Stimulated activated CD4-positive, alpha-beta T cell treated with anti-CD3 and anti-CD28 coated beads, Interleukin-15, amount 100 ng/mL, for 1 hour (primary cell): ENCODE measurements at regions not wholly inside any gene's neighbourhood (a gene's known extent, or its start where the extent isn't known, plus 50 kb on each side); places are given as distances from the start of the nearest gene placed in this dataset.

Source experiments
- DNase-seq, 2 donors: peaks; one replicate each; pipeline ENCODE4 v3.0.0-alpha.2; 2020; ENCODE audit warnings: low read depth in 1 of 2, low spot score in 1 of 2

DNA sequence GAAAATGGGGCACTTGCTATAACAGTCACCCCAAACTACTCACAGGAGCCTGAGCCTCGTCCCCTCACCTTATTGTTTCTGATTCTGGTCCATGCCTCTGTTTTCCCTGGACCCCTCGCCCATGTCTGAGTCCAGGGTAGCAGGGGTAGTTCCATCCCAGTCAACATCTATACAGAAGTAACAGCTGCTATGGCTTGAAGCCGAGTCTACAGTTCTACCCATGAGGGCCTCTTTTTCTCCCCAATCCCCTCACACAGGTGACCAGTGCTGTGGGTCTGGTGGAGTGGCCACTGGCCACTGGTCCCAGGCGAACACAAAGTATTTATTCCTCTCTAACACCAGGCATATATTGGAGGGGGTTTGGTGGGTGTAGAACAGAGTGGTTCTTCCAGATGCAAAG, 116.4 kb downstream of the ZNF280B start:
- DNase-seq = no peak

DNA sequence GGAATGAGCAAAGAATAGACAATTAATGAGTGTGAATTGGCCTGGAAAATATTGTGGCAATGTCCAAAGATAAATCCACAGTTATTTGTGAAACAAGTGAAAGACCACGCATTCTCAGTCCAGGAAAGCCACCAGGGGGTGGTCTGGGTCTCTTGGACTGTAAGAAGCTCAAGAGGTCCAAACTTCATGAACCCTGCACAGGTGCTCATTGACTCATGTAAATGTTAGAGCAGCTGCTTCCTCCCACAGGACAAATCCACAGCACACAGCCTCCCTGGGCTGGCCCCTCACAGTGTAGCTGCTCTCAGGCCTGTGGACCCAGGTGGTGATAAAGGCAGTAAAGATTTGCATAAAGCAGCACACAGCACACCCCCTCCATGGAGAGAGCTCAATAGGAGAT, 114.0 kb downstream of the ZNF280B start:
- DNase-seq = no peak

DNA sequence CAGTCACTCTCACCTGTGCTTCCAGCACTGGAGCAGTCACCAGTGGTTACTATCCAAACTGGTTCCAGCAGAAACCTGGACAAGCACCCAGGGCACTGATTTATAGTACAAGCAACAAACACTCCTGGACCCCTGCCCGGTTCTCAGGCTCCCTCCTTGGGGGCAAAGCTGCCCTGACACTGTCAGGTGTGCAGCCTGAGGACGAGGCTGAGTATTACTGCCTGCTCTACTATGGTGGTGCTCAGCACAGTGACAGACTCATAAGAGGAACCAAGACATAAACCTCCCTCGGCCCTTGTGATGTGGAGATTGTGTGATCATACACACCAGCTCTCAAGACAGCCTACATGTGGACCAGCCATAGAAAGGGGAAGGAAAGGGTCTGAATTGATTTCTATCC, 113.3 kb downstream of the ZNF280B start:
- no peak for DNase-seq

DNA sequence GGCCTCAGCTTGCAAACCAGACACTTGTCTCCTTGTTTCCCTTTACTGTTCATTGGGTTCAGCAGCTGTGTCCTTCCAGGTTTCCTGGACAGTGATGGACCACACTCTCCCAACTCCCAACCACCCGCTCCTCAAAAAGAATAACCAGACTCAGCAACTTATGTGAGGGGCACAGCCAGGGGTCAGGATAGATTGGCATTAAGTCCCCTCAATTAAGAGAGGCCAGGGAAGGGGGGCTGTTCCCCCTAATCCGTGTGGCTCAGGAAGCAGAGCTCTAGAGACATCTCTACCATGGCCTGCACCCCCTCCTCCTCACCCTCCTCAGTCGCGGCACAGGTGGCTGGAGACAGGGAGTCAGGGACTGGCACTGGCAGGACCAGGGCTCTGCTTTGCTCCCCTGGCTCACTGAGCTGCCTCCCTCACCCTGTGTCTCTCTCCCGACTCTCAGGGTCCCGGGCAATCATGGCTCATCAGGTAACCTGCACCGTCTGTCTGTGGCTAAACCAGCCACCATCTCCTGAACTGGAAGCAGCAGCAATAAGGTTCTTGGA, 111.7 kb downstream of the ZNF280B start:
- DNase-seq = no peak

DNA sequence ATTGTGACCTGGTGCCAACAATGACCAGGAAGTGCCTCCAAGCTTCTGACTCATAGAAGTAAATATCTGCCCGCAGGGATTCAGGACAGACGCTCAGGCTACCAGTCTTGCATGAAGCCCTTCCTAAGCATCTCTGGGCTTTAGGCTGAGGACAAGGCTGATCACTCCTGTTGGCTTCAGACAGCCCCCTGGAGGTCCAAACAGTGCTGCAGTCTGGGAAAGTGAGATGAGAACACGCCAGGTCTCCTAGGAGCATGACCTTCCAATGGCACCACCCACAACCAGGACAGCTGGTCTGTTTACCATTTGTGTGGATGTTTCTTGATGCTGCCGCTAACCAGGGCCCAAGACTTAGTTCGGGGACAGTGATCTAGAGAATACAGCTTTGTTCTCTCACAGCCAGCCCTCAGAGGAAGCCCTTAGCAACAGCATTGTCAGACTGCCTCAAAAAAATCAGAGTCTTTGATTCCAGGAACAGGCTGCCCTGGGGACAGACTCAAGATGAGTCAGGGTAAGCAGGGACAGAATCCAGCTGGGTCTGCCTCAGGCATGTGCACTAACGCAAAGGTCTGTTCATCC, 111.2 kb downstream of the ZNF280B start:
- no peak for DNase-seq

DNA sequence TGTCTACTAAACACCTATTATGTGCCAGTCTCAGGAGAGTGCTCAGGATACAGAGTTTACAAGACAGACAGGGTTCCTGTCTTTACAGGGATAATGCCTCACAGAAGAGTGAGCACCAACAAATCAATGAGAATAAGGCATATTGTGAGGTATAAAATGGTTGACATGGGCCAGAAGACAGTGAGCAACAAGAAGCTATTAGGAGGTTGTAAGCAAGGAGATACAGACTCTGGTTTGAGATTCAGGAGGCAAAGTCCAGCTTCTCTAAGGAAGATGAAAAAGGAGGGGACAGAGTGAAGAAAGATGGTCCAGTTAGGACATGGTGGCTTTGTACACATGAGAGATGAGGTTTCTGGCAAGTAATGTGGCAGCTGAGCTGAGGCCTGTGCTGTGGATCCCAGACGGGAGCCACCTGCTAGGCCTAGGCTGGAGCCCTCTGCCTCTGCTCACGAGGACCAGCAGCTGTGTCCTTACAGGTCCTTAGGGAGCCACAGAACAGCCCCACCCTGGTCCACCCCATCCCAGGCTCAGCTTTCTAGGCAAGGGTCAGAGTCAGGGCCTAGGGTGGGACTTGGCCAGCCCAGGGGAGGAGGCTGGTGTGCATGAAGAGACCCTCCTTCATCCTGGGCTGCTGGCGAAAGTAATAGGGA, 110.5 kb downstream of the ZNF280B start:
- no peak for DNase-seq

DNA sequence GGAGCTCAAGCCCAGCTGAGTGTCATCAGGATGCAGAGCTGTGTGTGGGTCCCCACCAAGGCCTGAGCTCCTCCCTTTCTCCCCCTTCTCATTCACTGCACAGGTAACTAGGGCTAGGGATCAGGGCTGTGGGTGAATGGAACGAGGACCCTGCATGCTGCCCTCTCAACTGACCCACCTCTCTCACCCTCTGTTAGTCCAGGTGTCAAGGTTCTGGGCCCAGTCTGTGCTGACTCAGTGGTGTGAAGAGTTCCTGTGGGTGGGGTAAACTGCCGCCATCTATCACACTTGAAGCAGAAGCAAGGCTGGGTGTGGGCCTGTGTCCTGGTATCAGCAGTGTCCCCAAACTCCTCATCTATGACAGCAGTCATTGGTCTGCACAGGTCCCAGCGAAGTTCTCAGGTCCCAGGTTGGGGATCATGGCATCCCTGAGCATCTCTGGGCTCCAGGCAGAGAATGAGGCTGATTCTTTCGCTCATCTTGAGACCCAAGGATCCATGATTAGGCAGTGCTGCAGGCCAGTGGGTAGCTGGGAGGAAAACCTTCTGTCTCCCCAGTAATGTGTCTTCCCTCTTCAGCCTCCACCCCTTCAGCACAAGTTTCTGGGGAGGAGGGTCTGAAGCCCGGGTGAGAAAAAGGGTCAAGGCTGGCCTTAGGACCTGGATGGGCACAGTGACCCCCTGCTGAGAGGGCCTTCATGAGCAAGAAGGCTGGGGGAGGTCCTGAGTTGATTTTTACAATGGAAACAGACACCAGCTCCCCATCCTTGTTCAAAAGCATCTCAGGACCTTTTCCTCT, 109.8 kb downstream of the ZNF280B start:
- DNase-seq = no peak

DNA sequence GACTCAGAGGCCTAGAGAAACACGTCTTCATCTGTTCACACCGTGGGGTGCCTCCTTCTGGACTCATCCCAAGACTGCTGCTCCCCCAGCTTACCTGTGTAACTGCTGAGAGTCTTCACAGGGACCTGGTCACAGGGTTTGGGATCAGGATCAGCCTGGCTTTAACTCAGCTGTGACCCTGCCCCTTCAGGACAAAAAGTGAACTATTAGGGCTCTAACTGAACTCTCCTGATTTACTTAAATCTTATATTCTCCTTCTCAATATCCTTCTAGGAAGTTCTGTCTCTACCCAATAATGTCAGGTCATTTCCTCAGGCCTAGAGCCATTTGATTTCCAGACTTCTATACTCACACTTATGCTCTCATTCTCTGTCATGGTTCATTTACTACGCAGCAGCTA, 108.4 kb downstream of the ZNF280B start:
- DNase-seq = no peak

DNA sequence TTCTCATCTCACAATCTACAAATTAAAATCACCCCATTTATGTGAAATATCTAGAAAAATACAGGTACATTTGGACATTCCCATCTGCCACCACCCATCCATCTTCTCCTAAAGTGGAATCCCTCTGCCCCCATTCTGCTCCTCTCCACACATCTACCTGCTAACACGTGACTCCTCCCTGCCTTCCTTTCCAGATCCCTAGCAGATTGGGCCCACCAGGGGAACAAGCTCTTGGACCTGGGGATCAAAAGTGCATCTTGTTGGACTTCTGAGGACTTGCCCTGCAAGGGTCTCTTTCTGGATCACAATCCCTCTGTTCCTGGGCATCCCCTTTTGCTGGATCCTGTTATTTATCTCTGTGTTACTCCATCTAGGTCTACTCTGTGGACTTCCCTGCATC, 107.6 kb downstream of the ZNF280B start:
- no peak for DNase-seq

DNA sequence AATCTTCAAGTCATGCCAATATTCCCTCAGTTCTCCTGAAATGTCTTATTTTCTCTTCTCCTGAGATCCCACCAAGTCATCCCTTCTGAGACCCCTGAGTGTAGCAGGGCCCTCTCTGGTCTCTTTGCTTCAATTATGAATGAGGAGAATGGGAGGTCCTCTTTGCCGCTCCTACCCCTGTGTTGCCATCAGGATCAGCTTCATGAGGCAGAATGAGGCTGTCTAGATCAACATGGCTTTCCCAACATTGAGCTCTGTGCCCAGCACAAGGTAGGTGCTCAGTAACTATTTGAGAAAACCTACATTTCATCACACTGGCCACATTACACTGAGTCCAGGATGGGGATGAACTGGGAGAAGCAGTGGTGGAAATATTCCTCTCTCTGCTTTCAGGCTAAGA, 107.2 kb downstream of the ZNF280B start:
- no peak for DNase-seq

DNA sequence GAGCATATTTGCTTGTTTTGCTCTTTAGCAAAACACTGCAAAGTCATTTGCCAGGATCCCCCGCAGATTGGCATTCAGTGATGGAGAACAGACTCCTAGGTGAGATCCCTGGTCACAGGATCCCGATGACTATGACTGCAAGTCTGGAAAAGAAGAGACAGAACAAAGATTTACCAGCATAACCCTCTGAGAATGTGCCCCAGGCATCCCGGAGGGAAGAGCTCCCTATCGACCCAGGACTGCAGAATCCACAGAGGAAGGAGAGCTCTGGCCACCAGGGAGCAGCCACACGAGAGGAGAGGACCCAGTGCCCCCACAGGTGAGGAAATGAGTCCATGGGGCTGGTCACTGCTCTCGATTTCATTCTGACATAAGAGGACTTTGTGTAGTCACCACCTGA, 105.2 kb downstream of the ZNF280B start:
- no peak for DNase-seq

DNA sequence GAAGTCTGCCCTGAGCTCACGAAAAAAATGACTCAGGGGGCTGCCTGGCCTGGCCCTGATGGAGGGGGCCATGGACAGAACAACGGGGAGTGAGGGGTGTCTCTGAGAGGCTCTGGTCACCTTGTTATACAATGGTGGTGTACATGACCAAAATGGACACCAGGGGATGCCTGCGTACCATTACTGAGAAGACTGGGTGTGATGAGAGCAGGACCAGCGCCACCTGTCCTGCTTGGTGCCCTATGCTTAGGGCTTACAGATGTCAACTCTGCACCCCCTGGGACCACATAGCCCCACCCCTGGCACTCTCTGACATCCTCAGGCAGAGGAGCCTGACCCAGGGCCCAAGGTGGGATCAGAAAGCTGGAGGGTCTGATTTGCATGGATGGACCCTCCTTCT, 104.8 kb downstream of the ZNF280B start:
- DNase-seq = no peak

DNA sequence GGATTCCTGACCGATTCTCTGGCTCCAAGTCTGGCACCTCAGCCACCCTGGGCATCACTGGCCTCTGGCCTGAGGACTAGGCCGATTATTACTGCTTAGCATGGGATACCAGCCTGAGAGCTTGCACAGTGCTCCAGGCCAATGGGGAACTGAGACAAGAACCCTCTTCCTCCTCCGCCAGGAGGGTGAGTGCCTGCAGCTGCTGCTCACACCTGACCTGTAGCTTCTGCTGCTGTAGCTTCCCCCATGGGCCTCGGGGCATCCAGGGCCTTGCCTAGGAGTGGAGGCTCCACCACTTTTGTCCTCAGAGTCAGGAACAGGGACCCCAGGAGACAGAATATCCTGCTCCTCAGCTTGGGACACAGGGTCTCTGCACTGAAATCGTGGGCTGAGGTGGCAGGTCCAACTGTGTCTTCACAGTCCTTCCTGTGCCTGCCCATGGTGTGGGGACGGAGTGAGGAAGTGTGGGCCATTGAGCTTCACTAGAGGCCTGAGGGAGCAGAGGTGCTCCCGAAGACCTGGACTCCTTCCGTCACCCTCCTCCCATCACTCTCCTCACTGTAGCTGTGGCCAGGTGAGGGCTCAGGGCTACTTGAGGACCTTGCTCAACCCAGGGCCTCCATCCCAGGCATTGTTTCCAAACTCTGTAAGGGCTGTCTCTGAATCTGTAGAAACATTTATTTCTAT, 103.8 kb downstream of the ZNF280B start:
- DNase-seq = no peak

DNA sequence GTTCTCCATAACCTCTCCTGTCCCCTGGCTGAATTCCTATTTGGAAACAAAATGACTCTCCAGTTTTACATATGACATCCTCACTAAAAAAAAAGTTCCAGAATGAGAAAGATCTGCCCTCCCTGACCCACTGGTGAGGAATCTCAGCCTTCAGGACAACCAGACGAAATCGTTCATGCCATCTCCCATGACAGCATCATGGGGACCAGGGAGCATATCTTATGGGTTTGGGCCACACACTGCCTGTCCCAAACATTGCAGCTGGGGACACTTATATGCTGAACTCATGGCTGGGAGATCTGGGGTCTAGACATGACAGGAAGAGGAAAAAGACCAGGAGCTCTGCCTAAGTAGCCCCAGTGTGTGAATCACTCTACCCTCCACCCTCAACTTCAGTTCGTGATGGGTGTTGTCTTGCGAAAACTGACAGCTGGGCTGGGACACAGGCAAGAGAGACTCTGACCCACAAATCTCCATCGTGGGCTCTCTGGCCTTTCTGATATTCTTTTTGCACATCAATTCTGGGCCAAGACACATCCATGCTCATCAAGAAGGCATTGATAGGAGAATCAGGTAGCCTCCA, 102.0 kb downstream of the ZNF280B start:
- no peak for DNase-seq

DNA sequence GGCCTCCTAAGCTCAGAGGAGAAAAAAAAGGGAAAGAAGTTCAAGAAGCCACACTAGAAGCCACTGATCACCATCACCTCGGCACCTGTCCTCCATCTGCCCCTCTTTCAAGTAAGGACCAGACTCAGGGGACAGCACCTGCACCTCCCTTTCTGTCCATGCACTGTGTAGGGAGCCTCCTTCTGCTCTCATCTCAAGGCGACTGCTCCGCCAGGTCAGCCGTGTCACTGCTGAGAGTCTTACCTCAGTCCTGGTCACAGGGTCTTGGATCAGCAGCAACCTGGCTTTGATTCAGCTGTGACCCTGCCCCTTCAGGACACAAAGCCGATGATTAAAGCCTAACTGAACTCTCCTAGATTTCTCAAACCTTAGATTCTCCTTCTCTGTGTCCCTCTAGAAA, 101.5 kb downstream of the ZNF280B start:
- no peak for DNase-seq

DNA sequence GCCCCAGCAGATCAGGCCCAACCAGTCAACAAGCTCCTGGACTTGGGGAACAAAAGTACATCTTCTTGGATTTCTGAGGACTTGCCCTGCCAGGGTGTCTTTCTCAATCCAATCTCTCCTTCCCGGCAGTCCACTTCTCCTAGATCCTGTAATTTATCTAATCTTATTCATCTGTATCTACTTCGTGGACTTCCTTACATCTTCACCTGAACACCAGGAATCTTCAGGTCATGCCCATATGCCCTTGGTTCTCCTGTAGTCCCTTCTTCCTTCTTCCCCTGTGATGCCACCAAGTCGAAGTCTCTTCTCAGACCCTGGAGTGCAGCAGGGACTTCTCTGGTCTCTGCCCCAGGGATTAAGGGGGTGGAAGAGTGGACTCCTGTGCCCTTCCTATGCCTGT, 100.3 kb downstream of the ZNF280B start:
- no peak for DNase-seq

DNA sequence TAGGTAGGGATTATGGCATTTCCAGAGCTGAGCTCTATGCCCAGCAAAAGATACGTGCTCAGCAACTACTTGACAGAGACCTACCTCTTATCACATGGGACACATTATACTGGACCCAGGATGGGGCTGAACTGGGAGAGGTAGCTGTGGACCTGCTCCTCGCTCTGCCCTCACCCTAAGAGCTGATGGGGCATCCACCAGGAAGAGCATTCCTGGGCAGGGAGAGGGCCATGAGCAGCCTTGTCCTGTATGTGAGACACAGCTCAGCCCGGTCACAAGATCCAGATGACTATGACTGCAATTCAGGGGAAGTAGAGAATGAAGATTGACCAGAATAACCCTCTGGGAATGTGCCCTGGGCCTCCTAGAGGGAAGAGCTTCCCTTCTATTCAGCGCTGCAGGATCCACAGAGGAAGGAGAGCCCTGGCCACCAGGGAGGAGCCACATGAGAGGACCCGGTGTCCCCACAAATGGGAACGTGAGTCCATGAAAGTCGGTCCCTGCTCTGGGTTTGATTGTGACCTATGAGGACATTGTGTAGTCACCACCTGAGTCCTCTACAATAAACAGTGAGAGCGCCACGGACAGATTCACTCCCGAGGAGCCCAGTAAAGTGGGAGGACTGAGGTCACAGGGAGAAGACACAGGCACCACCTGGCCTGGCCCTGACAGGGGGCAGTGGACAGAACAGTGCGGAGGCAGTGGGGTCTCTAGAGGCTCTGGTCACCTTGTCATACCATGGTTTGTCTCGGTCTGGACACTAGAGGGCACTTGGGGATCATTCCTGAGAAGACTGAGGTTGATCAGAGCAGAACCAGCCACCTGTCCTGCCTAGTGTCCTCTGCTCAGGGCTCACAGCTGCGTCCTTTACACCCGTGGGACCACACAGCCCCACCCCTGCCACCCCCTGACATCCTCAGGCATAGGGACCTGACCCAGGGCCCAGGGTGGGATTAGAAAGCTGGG, 99.5 kb downstream of the ZNF280B start:
- no peak for DNase-seq

DNA sequence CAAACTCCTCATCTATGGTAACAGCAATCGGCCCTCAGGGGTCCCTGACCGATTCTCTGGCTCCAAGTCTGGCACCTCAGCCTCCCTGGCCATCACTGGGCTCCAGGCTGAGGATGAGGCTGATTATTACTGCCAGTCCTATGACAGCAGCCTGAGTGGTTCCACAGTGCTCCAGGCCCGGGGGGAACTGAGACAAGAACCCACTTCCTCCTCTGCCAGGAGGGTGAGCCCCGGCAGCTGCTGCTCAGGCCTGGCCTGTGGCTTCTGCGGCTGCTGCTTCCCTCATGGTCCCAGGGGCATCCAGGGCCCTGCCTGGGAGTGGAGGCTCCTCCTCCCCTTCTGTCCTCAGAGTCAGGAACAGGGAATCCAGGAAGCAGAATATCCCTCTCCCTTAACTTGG, 98.4 kb downstream of the ZNF280B start:
- DNase-seq = no peak

DNA sequence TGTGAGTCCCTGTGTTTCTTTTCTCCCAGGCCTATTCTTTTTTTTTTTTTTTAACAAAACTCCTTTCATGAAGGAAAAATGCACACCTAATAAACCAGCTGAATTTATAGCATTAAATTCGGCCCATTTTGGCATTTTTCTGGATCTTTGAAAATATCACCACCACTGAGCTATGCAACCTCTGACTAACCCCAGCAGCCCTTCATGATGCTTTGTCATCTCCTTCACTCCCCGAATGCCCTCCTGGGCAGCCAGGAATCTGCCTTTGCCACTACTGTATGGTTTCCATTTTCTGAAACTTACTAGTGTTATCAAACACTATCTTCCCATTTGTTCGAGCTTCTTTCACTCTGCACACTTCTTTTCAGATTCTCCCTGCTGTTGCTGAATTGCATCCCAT, 97.9 kb downstream of the ZNF280B start:
- DNase-seq = no peak

DNA sequence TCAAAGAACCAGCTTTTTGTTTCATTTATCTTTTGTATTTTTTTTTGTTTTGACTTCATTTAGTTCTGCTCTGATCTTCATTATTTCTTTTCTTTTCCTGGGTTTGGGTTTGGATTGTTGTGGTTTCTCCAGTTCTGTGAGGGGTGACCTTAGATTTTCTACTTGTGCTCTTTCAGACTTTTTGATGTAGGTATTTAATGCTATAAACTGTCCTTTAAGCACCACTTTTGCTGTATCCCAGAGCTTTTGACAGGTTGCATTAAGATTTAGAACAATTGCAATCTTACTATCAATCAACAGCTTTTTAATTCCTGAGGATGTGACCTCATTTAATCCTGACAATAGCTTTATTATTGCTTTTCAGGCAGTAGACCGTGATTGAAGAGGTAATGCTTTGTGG, 94.3 kb downstream of the ZNF280B start:
- no peak for DNase-seq
